ENCODE measurements at regions not wholly inside any gene's neighbourhood (a gene's known extent, or its start where the extent isn't known, plus 50 kb on each side); places are given as distances from the start of the nearest gene placed in this dataset.
"Not testable (repeated sequence)": the region's sequence is repeated elsewhere in the genome, so short reads cannot be mapped to it uniquely, and the experiment has no call there.

DNA sequence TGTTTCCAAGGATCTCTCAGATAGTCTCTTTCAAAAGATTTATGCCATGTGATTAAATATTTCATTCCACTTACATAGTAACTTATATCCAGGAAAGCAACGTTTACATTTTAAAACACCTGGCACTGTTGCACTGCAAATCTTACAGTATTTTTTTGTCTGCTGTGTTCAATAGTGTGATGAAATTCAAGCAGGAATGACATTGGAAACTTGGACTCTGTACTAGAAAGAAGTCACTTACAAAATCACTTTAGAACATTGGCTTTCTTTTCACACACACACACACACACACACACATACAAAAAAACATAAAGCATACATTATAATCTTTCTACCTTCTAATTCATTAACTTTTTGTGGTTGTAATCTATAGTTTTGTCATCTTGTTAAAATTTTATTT, 66.2 kb upstream of the USP15 start:
- H3K36me3 ChIP-seq (ENCODE audit: control insufficient read depth, insufficient read depth, low read length), result no peaks in the 10 kb centered on the region
- TF ChIP-seq, protein P1, sequence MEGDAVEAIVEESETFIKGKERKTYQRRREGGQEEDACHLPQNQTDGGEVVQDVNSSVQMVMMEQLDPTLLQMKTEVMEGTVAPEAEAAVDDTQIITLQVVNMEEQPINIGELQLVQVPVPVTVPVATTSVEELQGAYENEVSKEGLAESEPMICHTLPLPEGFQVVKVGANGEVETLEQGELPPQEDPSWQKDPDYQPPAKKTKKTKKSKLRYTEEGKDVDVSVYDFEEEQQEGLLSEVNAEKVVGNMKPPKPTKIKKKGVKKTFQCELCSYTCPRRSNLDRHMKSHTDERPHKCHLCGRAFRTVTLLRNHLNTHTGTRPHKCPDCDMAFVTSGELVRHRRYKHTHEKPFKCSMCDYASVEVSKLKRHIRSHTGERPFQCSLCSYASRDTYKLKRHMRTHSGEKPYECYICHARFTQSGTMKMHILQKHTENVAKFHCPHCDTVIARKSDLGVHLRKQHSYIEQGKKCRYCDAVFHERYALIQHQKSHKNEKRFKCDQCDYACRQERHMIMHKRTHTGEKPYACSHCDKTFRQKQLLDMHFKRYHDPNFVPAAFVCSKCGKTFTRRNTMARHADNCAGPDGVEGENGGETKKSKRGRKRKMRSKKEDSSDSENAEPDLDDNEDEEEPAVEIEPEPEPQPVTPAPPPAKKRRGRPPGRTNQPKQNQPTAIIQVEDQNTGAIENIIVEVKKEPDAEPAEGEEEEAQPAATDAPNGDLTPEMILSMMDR (IDR thresholded peaks at IDR 0.05; ENCODE audit: insufficient read depth, low read depth, low read length), result no peak
- H3K27me3 ChIP-seq (ENCODE audit: control insufficient read depth, insufficient read depth, low read length), result peaks cover 23% of the 10 kb centered on the region
- no peak overlapping the region for H3K4me3 ChIP-seq (ENCODE audit: low read depth, low read length)
- DNase-seq (ENCODE audit: low read depth), result no peak
- ChIA-PET CTCF (interaction anchor here (1.8 to 2.5 kb wide), 3 partner anchors 9 to 17 kb away, joined by 7 to 16 read pairs (median 11); no protein-coding TSS in a partner anchor), POLR2A (no interaction called here)

DNA sequence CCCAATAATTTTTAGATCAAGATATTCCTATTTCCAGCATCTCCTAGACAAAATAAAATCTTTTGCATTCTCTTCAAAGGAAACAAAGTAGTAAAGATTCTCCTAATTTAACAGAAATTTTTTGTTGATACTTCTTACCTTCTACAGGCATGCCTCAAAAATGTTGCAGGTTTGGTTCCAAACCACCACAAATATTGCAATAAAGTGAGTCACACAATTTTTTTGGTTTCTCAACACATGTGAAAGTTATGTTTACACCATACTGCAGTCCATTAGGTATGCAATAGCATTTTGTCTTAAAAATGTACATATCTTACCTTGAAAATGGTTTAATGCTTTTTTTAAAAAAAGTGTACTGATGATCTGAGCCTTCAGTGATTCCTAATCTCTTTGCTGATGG, 65.6 kb upstream of the USP15 start:
- H3K36me3 ChIP-seq (ENCODE audit: control insufficient read depth, insufficient read depth, low read length), result no peaks in the 10 kb centered on the region
- ChIA-PET CTCF (interaction anchor here (5.4 kb wide), 1 partner anchor 16 kb away, joined by 29 read pairs; no protein-coding TSS in a partner anchor), POLR2A (no interaction called here)
- TF ChIP-seq, protein P1 (IDR thresholded peaks at IDR 0.05; ENCODE audit: insufficient read depth, low read depth, low read length), result no peak
- DNase-seq (ENCODE audit: low read depth), result no peak
- no peak overlapping the region for H3K4me3 ChIP-seq (ENCODE audit: low read depth, low read length)
- H3K27me3 ChIP-seq (ENCODE audit: control insufficient read depth, insufficient read depth, low read length), result peaks cover 23% of the 10 kb centered on the region

DNA sequence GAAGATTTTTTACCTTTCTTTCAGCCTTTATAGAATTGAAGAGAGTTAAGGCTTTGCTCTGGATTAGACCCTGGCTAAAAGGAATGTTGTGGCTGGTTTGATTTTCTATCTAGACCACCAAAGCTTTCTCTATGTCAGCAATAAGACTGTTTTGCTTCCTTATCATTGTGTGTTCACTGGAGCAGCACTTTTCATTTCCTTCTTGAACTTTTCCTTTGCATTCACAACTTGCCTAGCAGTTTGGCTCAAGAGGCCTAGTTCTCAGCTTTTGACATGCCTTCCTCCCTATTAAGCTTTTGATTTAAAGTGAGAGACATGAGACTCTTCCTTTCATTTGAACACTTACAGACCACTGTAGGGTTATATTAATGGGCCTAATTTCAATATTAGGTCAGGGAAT, 64.1 kb upstream of the USP15 start:
- Histone ChIP-seq H3K4me3 (ENCODE audit: low read depth, low read length) (no peak overlapping the region), H3K36me3 (ENCODE audit: control insufficient read depth, insufficient read depth, low read length) (no peaks in the 10 kb centered on the region), H3K27me3 (ENCODE audit: control insufficient read depth, insufficient read depth, low read length) (peaks cover 13% of the 10 kb centered on the region)
- no peak for DNase-seq (ENCODE audit: low read depth)
- POLR2A ChIA-PET, result no interaction called here
- CTCF ChIA-PET, result interaction anchor here (1.5 to 5.4 kb wide), 2 partner anchors 11 to 14 kb away, joined by 5 to 29 read pairs; no protein-coding TSS in a partner anchor
- TF ChIP-seq, protein P1 (IDR thresholded peaks at IDR 0.05; ENCODE audit: insufficient read depth, low read depth, low read length), result no peak

GRCh38 chr12:62202861-62203260, 57.3 kb upstream of the USP15 start:
- H3K27me3 ChIP-seq (ENCODE audit: control insufficient read depth, insufficient read depth, low read length); DNase-seq (ENCODE audit: low read depth); POLR2A ChIA-PET; H3K4me3 ChIP-seq (ENCODE audit: low read depth, low read length); H3K36me3 ChIP-seq (ENCODE audit: control insufficient read depth, insufficient read depth, low read length): not testable (repeated sequence)
- CTCF ChIA-PET, result interaction anchor here (2.7 to 4.7 kb wide), 2 partner anchors 8 to 10 kb away, joined by 16 read pairs; a partner anchor contains a TSS

DNA sequence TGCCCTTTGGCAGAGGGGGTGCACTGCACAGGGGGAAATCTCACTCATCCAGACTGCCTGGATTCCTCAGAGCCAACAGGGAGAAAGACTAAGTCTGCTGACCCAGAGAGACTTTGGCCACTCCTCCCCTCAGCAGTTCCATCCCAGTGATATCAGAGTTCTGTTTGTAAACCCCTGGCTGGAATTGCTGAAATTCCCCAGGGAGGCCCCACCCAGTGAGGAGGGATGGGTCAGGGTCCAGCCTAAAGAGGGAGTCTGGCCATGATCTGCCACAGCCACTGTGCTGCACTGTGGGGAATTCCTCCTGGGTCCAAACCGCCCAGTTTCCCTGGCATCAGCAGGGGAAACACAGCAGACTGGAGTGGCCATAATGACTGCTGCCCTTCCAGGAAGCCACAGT, 54.9 kb upstream of the USP15 start:
- ChIA-PET POLR2A (no interaction called here), CTCF (no interaction called here)
- TF ChIP-seq, protein P1 (IDR thresholded peaks at IDR 0.05; ENCODE audit: insufficient read depth, low read depth, low read length), result no peak
- Histone ChIP-seq H3K36me3 (ENCODE audit: control insufficient read depth, insufficient read depth, low read length) (no peaks in the 10 kb centered on the region), H3K27me3 (ENCODE audit: control insufficient read depth, insufficient read depth, low read length) (no peaks in the 10 kb centered on the region), H3K4me3 (ENCODE audit: low read depth, low read length) (no peak overlapping the region)
- no peak for DNase-seq (ENCODE audit: low read depth)

DNA sequence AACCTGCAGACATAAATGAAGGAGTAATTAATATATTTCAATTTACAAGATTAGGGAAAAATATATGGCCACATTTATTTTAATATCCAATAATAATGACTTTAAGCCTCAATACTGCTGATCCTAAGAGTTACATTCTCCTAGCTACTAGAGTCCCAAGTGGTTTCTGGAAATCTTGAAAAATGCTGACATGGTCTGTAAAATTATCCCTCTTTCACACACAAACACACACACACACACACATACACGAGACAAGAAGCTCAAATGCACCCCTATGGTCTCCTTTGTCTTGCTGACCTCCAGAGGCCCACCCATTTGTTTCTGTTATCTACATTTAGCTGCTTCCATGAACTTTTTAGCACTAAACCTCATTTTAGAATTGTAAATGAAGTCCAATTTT, 53.0 kb upstream of the USP15 start:
- CTCF ChIA-PET, result interaction anchor here (1.4 to 2.4 kb wide), 3 partner anchors 11 to 15 kb away, joined by 4 to 5 read pairs (median 5); no protein-coding TSS in a partner anchor
- H3K36me3 ChIP-seq (ENCODE audit: control insufficient read depth, insufficient read depth, low read length), result no peaks in the 10 kb centered on the region

More for the DNA sequence above, 53.0 kb upstream of the USP15 start:
- TF ChIP-seq, protein P1 (IDR thresholded peaks at IDR 0.05; ENCODE audit: insufficient read depth, low read depth, low read length), result no peak
- no peak overlapping the region for H3K4me3 ChIP-seq (ENCODE audit: low read depth, low read length)
- no peak for DNase-seq (ENCODE audit: low read depth)
- H3K27me3 ChIP-seq (ENCODE audit: control insufficient read depth, insufficient read depth, low read length), result no peaks in the 10 kb centered on the region
- POLR2A ChIA-PET, result no interaction called here

Data from BJ (cell line).